NCI-H146 (cell line): ENCODE measurements at regions not wholly inside any gene's neighbourhood (a gene's known extent, or its start where the extent isn't known, plus 50 kb on each side); places are given as distances from the start of the nearest gene placed in this dataset.
A peak's percentile ranks its signal among the peaks of the same experiment; 100 is the strongest.
"Not testable (repeated sequence)": the region's sequence is repeated elsewhere in the genome, so short reads cannot be mapped to it uniquely, and the experiment has no call there.

Source experiments
- DNase-seq: peaks from one replicate; lab custom pipeline; 2025; lab: John Stamatoyannopoulos, UW

- DNase-seq: no peak
Measured at GRCh38 chr12:84272324-84272723, 640.3 kb downstream of the SLC6A15 start.

GRCh38 chr12:84270470-84271140 is 642.0 kb downstream of the SLC6A15 start:
- no peak for DNase-seq

GRCh38 chr12:84247931-84248330 is 664.7 kb downstream of the SLC6A15 start:
- DNase-seq: no peak

- no peak for DNase-seq
Measured at GRCh38 chr12:84243686-84244085, 668.9 kb downstream of the SLC6A15 start.

GRCh38 chr12:84222841-84223240 is 689.8 kb downstream of the SLC6A15 start:
- DNase-seq: no peak

GRCh38 chr12:84218406-84218805 is 694.2 kb downstream of the SLC6A15 start:
- no peak for DNase-seq

- no peak for DNase-seq
Measured at GRCh38 chr12:84201976-84202375, 710.6 kb downstream of the SLC6A15 start.

- no peak for DNase-seq
Measured at GRCh38 chr12:84198294-84198946, 714.2 kb downstream of the SLC6A15 start.

- no peak for DNase-seq
Measured at GRCh38 chr12:84191779-84192178, 720.8 kb downstream of the SLC6A15 start.

- no peak for DNase-seq
Measured at GRCh38 chr12:84186433-84186832, 726.2 kb downstream of the SLC6A15 start.

GRCh38 chr12:84183576-84183975 is 729.0 kb downstream of the SLC6A15 start:
- DNase-seq: no peak

- DNase-seq: no peak
Measured at GRCh38 chr12:84174115-84174514, 738.5 kb downstream of the SLC6A15 start.

GRCh38 chr12:84172823-84173424 is 739.7 kb downstream of the SLC6A15 start:
- no peak for DNase-seq

GRCh38 chr12:84166812-84167211 is 745.8 kb downstream of the SLC6A15 start:
- peak; percentile 25 for DNase-seq

GRCh38 chr12:84165998-84166571 is 746.5 kb downstream of the SLC6A15 start:
- peak; percentile 6 for DNase-seq

- no peak for DNase-seq
Measured at GRCh38 chr12:84161296-84161695, 751.3 kb downstream of the SLC6A15 start.

- no peak for DNase-seq
Measured at GRCh38 chr12:84159260-84159659, 753.3 kb downstream of the SLC6A15 start.

- DNase-seq: no peak
Measured at GRCh38 chr12:84157170-84157569, 755.4 kb downstream of the SLC6A15 start.

- not testable (repeated sequence) for DNase-seq
Measured at GRCh38 chr12:84154991-84155930, 757.3 kb downstream of the SLC6A15 start.

- not testable (repeated sequence) for DNase-seq
Measured at GRCh38 chr12:84154439-84154990, 758.1 kb downstream of the SLC6A15 start.

GRCh38 chr12:84150201-84150600 is 762.4 kb downstream of the SLC6A15 start:
- DNase-seq: no peak

GRCh38 chr12:84148335-84148734 is 764.3 kb downstream of the SLC6A15 start:
- no peak for DNase-seq
